K562 (cell line): ENCODE measurements at regions not wholly inside any gene's neighbourhood (a gene's known extent, or its start where the extent isn't known, plus 50 kb on each side); places are given as distances from the start of the nearest gene placed in this dataset.

Source experiments
- ATAC-seq: fragments of 200-7000 bp; cut with Tn5 transposase; 3 replicates; pipeline ENCODE4 v1.9.1; 2020; ENCODE audit warnings: moderate library complexity
- BruUV-seq: library from RNA; stranded (reverse); fragments of 400-500 nt; replicated peaks from 2 replicates; lab custom pipeline; 2021; lab: Mats Ljungman, UMichigan
- CTCF ChIA-PET: fragments of 300-600 bp; formaldehyde crosslinking; extraction: SDS; loops from one replicate; lab custom pipeline; 2021; ENCODE audit warnings: low intra/inter-chr PET ratio; lab: Yijun Ruan, JAX
- POLR2A ChIA-PET: fragments of 300-600, 350-650 bp; sonication (Branson Sonifier 250); formaldehyde crosslinking; extraction: SDS; loops from one replicate; lab custom pipeline; 2021; ENCODE audit warnings: antibody characterized with exemption, inconsistent platforms; lab: Yijun Ruan, JAX
- DNase-seq, 4 experiments: peaks; one replicate each; pipeline versions ENCODE4 v3.0.0 to v3.0.0-alpha.2; 2011 to 2018; ENCODE audit warnings: low spot score in 3 of 4, mixed read lengths in 3 of 4; ENCODE audit errors: extremely low read depth in 1 of 4
- FAIRE-seq: peaks from 2 replicates; lab custom pipeline; 2011; peaks lifted over from hg19 to GRCh38; lab: Jason Lieb, UNC
- H2AFZ ChIP-seq: 2 replicates; pipeline ENCODE4 v1.6.0; 2011; ENCODE audit warnings: low read depth, low read length, control low read depth, inconsistent platforms
- H3K27ac ChIP-seq: fragments of 200-600 bp; 3 replicates; pipeline ENCODE4 v1.8.0; 2011; ENCODE audit warnings: low read depth, mild to moderate bottlenecking, control low read depth, inconsistent platforms, low read length, moderate library complexity, mixed read lengths; ENCODE audit errors: extremely low read depth
- H3K27me3 ChIP-seq, 2 experiments: fragments of 300-600 bp in 1 of 2; 2 replicates in 1 of 2; 3 replicates in 1 of 2; pipeline versions ENCODE4 v1.6.0 to v1.8.0; 2011; ENCODE audit warnings: inconsistent platforms in 2 of 2, low read length in 2 of 2, mild to moderate bottlenecking in 1 of 2, mixed read lengths in 1 of 2, moderate library complexity in 1 of 2; ENCODE audit not compliant: control insufficient read depth in 2 of 2, insufficient read depth in 2 of 2
- H3K36me3 ChIP-seq: fragments of 300-600 bp; 3 replicates; pipeline ENCODE4 v1.8.0; 2011; ENCODE audit warnings: mild to moderate bottlenecking, low read length, inconsistent platforms; ENCODE audit not compliant: control insufficient read depth, insufficient read depth
- H3K4me1 ChIP-seq, 2 experiments: fragments of 200-600 bp in 1 of 2; replicated peaks in 1 of 2; 2 replicates in 1 of 2; 3 replicates in 1 of 2; pipeline versions ENCODE4 v1.5.1 to v1.8.0; 2011; ENCODE audit warnings: inconsistent platforms in 2 of 2, low read length in 2 of 2, mild to moderate bottlenecking in 1 of 2, mixed read lengths in 1 of 2, moderate library complexity in 1 of 2; ENCODE audit not compliant: control insufficient read depth in 2 of 2, insufficient read depth in 2 of 2
- H3K4me2 ChIP-seq: 2 replicates; pipeline ENCODE4 v1.6.1; 2011; ENCODE audit warnings: low read length, control low read depth, inconsistent platforms, mixed read lengths; ENCODE audit not compliant: insufficient read depth
- H3K4me3 ChIP-seq: fragments of 200-600 bp; sonication (generic), shearing (Covaris generic); 2 replicates; pipeline ENCODE4 v1.5.1; 2016; ENCODE audit warnings: control low read depth, inconsistent platforms
- H3K79me2 ChIP-seq: fragments of 200-600 bp; 3 replicates; pipeline ENCODE4 v1.8.0; 2011; ENCODE audit warnings: low read length, inconsistent platforms; ENCODE audit not compliant: control insufficient read depth, insufficient read depth
- H3K9ac ChIP-seq, 2 experiments: 2 replicates each; pipeline versions ENCODE4 v1.6.0 to v1.6.1; 2011; ENCODE audit warnings: low read depth in 2 of 2, low read length in 2 of 2, control low read depth in 1 of 2, inconsistent platforms in 1 of 2, mild to moderate bottlenecking in 1 of 2, mixed read lengths in 1 of 2; ENCODE audit not compliant: insufficient read depth in 1 of 2
- H3K9me1 ChIP-seq: one replicate; pipeline ENCODE4 v1.6.0; 2011; ENCODE audit warnings: inconsistent platforms, mild to moderate bottlenecking, low read length, moderate library complexity; ENCODE audit not compliant: control insufficient read depth, insufficient read depth
- H3K9me3 ChIP-seq: replicated peaks from 2 replicates; pipeline ENCODE4 v1.5.1; 2011; ENCODE audit warnings: low read depth, low read length, inconsistent platforms; ENCODE audit not compliant: control insufficient read depth, insufficient read depth
- H4K20me1 ChIP-seq: replicated peaks from 2 replicates; pipeline ENCODE4 v1.6.1; 2011; ENCODE audit warnings: low read length, inconsistent platforms, mixed read lengths; ENCODE audit not compliant: control insufficient read depth, insufficient read depth
- CHD1 ChIP-seq: fragments of 200-600 bp; sonication (generic); IDR thresholded peaks from one replicate; pipeline ENCODE4 v1.6.1; 2012; ENCODE audit warnings: mild to moderate bottlenecking, moderate library complexity, low read length, inconsistent platforms
- CHD2 ChIP-seq: IDR thresholded peaks from 2 replicates; pipeline ENCODE4 v1.6.1; 2011; ENCODE audit warnings: low read depth, low read length
- CSDE1 ChIP-seq, 2 experiments: fragments of 450-650 bp; IDR thresholded peaks; 2 replicates each; pipeline ENCODE4 v1.6.1; 2016; ENCODE audit warnings: mild to moderate bottlenecking in 1 of 2
- EHMT2 ChIP-seq: fragments of 450-650 bp; IDR thresholded peaks from 2 replicates; pipeline ENCODE4 v1.6.1; 2018; ENCODE audit warnings: antibody characterized with exemption
- MCM7 ChIP-seq, 2 experiments: fragments of 450-650 bp; IDR thresholded peaks; 2 replicates each; pipeline ENCODE4 v1.6.1; 2016 to 2018
- MEF2D ChIP-seq: conservative IDR thresholded peaks from 2 replicates; pipeline ENCODE4 v1.6.1; 2016; ENCODE audit warnings: low read depth, missing genetic modification characterization, missing compliant biosample characterization
- POLR2H ChIP-seq: IDR thresholded peaks from 2 replicates; pipeline ENCODE4 v1.6.1; 2016; ENCODE audit warnings: missing genetic modification characterization, low read depth, mild to moderate bottlenecking, control low read depth, missing compliant biosample characterization, moderate library complexity
- POLR3G ChIP-seq: IDR thresholded peaks from 2 replicates; pipeline ENCODE4 v1.6.1; 2011; ENCODE audit not compliant: insufficient read length, insufficient replicate concordance; ENCODE audit errors: extremely low read depth
- STAG1 ChIP-seq: sonication (generic); formaldehyde crosslinking; IDR thresholded peaks from 2 replicates; pipeline ENCODE4 v1.5.0; 2020; ENCODE audit warnings: missing genetic modification reagents, borderline replicate concordance
- WGBS: fragments of 100-300 bp; shearing (Covaris generic); methylation state at CpG from one replicate; pipeline ENCODE4 v1.1.6; 2016; ENCODE audit warnings: low coverage, mixed read lengths; ENCODE audit not compliant: insufficient coverage; ENCODE audit errors: missing lambda C conversion rate; 5-methylcytosine and 5-hydroxymethylcytosine counted together
- in situ Hi-C: fragments of 300-500 bp; cut with MboI; formaldehyde crosslinking; loops from 4 replicates; pipeline ENCODE4 v1.15.0; 2018; ENCODE audit warnings: inconsistent platforms, mixed read lengths
- intact Hi-C: fragments of 100-400 bp; cut with micrococcal nuclease; formaldehyde crosslinking; loops from 2 replicates; pipeline ENCODE4 v1.14.2; 2022
- TF ChIP-seq, protein P1 (sequence below): fragments of 450-650 bp; formaldehyde crosslinking; IDR thresholded peaks from 2 replicates; pipeline ENCODE4 v1.4.0; 2020; ENCODE audit warnings: mild to moderate bottlenecking, moderate library complexity
- TF ChIP-seq, protein P2 (sequence below): IDR thresholded peaks from 2 replicates; pipeline ENCODE4 v1.6.1; 2016; ENCODE audit warnings: missing genetic modification characterization, missing compliant biosample characterization
- TF ChIP-seq, protein P3 (sequence below): fragments of 450-650 bp; IDR thresholded peaks from 2 replicates; pipeline ENCODE4 v1.6.1; 2016

DNA sequence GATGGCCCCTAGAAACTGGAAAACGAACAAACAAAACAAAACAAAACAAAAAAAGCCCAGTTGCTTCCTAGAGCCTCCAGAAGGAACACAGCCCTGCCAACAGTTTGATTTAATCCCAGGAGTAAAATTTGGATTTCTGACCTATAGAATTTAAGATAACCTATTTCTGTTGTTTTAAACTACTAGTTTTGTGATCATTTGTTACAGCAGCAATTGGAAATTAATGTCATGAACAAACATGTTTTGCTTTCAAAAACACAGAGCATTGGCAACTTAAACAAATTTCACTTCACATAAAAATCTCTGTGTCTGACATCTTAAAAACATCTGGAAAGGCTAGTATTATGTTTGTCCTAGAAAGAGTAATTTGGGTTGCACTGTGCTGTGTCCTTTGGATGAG lies 437.3 kb downstream of the METTL15 start:
- intact Hi-C loops = no loop called here
- TF ChIP-seq, protein P1, sequence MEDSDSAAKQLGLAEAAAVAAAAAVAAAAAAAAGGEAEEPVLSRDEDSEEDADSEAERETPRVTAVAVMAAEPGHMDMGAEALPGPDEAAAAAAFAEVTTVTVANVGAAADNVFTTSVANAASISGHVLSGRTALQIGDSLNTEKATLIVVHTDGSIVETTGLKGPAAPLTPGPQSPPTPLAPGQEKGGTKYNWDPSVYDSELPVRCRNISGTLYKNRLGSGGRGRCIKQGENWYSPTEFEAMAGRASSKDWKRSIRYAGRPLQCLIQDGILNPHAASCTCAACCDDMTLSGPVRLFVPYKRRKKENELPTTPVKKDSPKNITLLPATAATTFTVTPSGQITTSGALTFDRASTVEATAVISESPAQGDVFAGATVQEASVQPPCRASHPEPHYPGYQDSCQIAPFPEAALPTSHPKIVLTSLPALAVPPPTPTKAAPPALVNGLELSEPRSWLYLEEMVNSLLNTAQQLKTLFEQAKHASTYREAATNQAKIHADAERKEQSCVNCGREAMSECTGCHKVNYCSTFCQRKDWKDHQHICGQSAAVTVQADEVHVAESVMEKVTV = no peak
- TF ChIP-seq CHD1 (no peak), MEF2D (tag) (no peak), POLR3G (no peak), POLR2H (tag) (no peak), EHMT2 (no peak), CHD2 (no peak), CSDE1 (IDR thresholded peaks at IDR 0.05) (no peak), MCM7 (IDR thresholded peaks at IDR 0.05) (no peak), STAG1 (no peak)
- TF ChIP-seq, protein P2, sequence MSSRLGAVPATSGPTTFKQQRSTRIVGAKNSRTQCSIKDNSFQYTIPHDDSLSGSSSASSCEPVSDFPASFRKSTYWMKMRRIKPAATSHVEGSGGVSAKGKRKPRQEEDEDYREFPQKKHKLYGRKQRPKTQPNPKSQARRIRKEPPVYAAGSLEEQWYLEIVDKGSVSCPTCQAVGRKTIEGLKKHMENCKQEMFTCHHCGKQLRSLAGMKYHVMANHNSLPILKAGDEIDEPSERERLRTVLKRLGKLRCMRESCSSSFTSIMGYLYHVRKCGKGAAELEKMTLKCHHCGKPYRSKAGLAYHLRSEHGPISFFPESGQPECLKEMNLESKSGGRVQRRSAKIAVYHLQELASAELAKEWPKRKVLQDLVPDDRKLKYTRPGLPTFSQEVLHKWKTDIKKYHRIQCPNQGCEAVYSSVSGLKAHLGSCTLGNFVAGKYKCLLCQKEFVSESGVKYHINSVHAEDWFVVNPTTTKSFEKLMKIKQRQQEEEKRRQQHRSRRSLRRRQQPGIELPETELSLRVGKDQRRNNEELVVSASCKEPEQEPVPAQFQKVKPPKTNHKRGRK = no peak
- TF ChIP-seq, protein P3, sequence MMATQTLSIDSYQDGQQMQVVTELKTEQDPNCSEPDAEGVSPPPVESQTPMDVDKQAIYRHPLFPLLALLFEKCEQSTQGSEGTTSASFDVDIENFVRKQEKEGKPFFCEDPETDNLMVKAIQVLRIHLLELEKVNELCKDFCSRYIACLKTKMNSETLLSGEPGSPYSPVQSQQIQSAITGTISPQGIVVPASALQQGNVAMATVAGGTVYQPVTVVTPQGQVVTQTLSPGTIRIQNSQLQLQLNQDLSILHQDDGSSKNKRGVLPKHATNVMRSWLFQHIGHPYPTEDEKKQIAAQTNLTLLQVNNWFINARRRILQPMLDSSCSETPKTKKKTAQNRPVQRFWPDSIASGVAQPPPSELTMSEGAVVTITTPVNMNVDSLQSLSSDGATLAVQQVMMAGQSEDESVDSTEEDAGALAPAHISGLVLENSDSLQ = no peak
- no peaks in the 10 kb centered on the region for H3K36me3 ChIP-seq
- no TSS peak for BruUV-seq
- ATAC-seq (no peak), DNase-seq (no peak), FAIRE-seq (no peak)
- H3K27me3 ChIP-seq = no peaks in the 10 kb centered on the region
- ChIA-PET POLR2A (no interaction called here), CTCF (no interaction called here)
- in situ Hi-C loops = no loop called here
- H3K9ac ChIP-seq = no peak overlapping the region
- no peak overlapping the region for H3K4me2 ChIP-seq
- no peaks in the 10 kb centered on the region for H3K9me3 ChIP-seq
- no peaks in the 10 kb centered on the region for H3K79me2 ChIP-seq
- H3K4me1 ChIP-seq = no peaks in the 10 kb centered on the region
- no peak overlapping the region for H3K27ac ChIP-seq
- 0% methylated on average over 1 of the region's 1 CpG for WGBS
- no peak overlapping the region for H2AFZ ChIP-seq
- H3K4me3 ChIP-seq = no peak overlapping the region
- H3K9me1 ChIP-seq = no peaks in the 10 kb centered on the region
- H4K20me1 ChIP-seq = no peaks in the 10 kb centered on the region
